Mesothelial cell of epicardium (in vitro differentiated cells): ENCODE measurements at regions not wholly inside any gene's neighbourhood (a gene's known extent, or its start where the extent isn't known, plus 50 kb on each side); places are given as distances from the start of the nearest gene placed in this dataset.

ENCODE experiments used
- DNase-seq, 2 experiments: peaks; one replicate each; pipeline ENCODE4 v3.0.0; 2021; ENCODE audit warnings: low spot score in 2 of 2; ENCODE audit not compliant: unreplicated experiment in 2 of 2
- H3K27ac Mint-ChIP-seq: 2 replicates; pipeline ENCODE4 v1.8.0; 2021; ENCODE audit warnings: mixed read lengths
- H3K27me3 Mint-ChIP-seq: 2 replicates; pipeline ENCODE4 v1.8.0; 2021; ENCODE audit warnings: low read depth, mixed read lengths
- H3K36me3 Mint-ChIP-seq: 2 replicates; pipeline ENCODE4 v1.8.0; 2021; ENCODE audit warnings: mixed read lengths
- H3K4me1 Mint-ChIP-seq: 2 replicates; pipeline ENCODE4 v1.8.0; 2021; ENCODE audit warnings: mixed read lengths
- H3K4me3 Mint-ChIP-seq: 2 replicates; pipeline ENCODE4 v1.8.0; 2021; ENCODE audit warnings: mild to moderate bottlenecking, moderate library complexity, mixed read lengths
- H3K9me3 Mint-ChIP-seq: 2 replicates; pipeline ENCODE4 v1.8.0; 2021; ENCODE audit warnings: mixed read lengths
- CTCF ChIP-seq: fragments of 200-600 bp; sonication (generic); IDR thresholded peaks from one replicate; pipeline ENCODE4 v1.5.0; 2021; ENCODE audit warnings: antibody characterized with exemption; ENCODE audit not compliant: unreplicated experiment

GRCh38 chr1:90206260-90206659 is 211.3 kb downstream of the ZNF326 start:
- no peak overlapping the region for H3K27ac Mint-ChIP-seq
- H3K4me1 Mint-ChIP-seq: no peaks in the 10 kb centered on the region
- TF ChIP-seq CTCF: no peak
- H3K36me3 Mint-ChIP-seq: no peaks in the 10 kb centered on the region
- H3K27me3 Mint-ChIP-seq: peaks cover 16% of the 10 kb centered on the region
- H3K4me3 Mint-ChIP-seq: no peak overlapping the region
- no peak for DNase-seq
- no peaks in the 10 kb centered on the region for H3K9me3 Mint-ChIP-seq

GRCh38 chr1:90204780-90205179 is 209.9 kb downstream of the ZNF326 start:
- Mint-ChIP-seq H3K4me1 (no peaks in the 10 kb centered on the region), H3K36me3 (no peaks in the 10 kb centered on the region), H3K27me3 (peaks cover 12% of the 10 kb centered on the region), H3K4me3 (no peak overlapping the region), H3K9me3 (no peaks in the 10 kb centered on the region), H3K27ac (no peak overlapping the region)
- DNase-seq: no peak
- no peak for TF ChIP-seq CTCF

- no peak for TF ChIP-seq CTCF
- Mint-ChIP-seq H3K27me3 (peaks cover 12% of the 10 kb centered on the region), H3K27ac (no peak overlapping the region), H3K4me1 (peaks cover under 1% of the 10 kb centered on the region), H3K4me3 (no peak overlapping the region), H3K9me3 (no peaks in the 10 kb centered on the region), H3K36me3 (no peaks in the 10 kb centered on the region)
- DNase-seq: no peak
These were observed 209.2 kb downstream of the ZNF326 start for GRCh38 chr1:90204023-90204590.

- Mint-ChIP-seq H3K27ac (no peak overlapping the region), H3K4me3 (no peak overlapping the region), H3K27me3 (peaks cover 8% of the 10 kb centered on the region), H3K36me3 (no peaks in the 10 kb centered on the region), H3K9me3 (no peaks in the 10 kb centered on the region), H3K4me1 (peaks cover 7% of the 10 kb centered on the region)
- no peak for DNase-seq
- no peak for TF ChIP-seq CTCF
These were observed 206.8 kb downstream of the ZNF326 start for GRCh38 chr1:90201467-90202358.

GRCh38 chr1:90200646-90201205 is 205.8 kb downstream of the ZNF326 start:
- Mint-ChIP-seq H3K36me3 (no peaks in the 10 kb centered on the region), H3K4me3 (no peak overlapping the region), H3K27me3 (peaks cover 10% of the 10 kb centered on the region), H3K9me3 (no peaks in the 10 kb centered on the region), H3K4me1 (peaks cover 7% of the 10 kb centered on the region), H3K27ac (no peak overlapping the region)
- no peak for DNase-seq
- no peak for TF ChIP-seq CTCF
